ENCODE measurements at regions not wholly inside any gene's neighbourhood (a gene's known extent, or its start where the extent isn't known, plus 50 kb on each side); places are given as distances from the start of the nearest gene placed in this dataset.
"Not testable (repeated sequence)": the region's sequence is repeated elsewhere in the genome, so short reads cannot be mapped to it uniquely, and the experiment has no call there.

- POLR2A ChIA-PET; H3K9me3 ChIP-seq (replicated peaks; ENCODE audit: control insufficient read depth, insufficient read depth, low read depth, low read length); H3K9me1 ChIP-seq (ENCODE audit: control insufficient read depth, insufficient read depth, low read length); in situ Hi-C loops (cut with MboI); H3K4me3 ChIP-seq; CTCF ChIA-PET (ENCODE audit: low intra/inter-chr PET ratio); H3K79me2 ChIP-seq (ENCODE audit: control insufficient read depth, insufficient read depth, low read length); H4K20me1 ChIP-seq (replicated peaks; ENCODE audit: control insufficient read depth, insufficient read depth, low read length); H3K27me3 ChIP-seq (ENCODE audit: control insufficient read depth in 2 of 2, insufficient read depth in 2 of 2, low read length in 2 of 2); H3K9ac ChIP-seq (ENCODE audit: insufficient read depth in 1 of 2, low read depth in 2 of 2, low read length in 2 of 2); BruUV-seq (replicated peaks); H3K36me3 ChIP-seq (ENCODE audit: control insufficient read depth, insufficient read depth, low read length); intact Hi-C loops (cut with micrococcal nuclease); TF ChIP-seq NR2C2 (CRISPR knock-in tag; IDR thresholded peaks at IDR 0.05); JUN (CRISPR knock-in tag; IDR thresholded peaks at IDR 0.05; ENCODE audit: borderline replicate concordance); ATF3 (CRISPR knock-in tag; conservative IDR thresholded peaks at IDR 0.05): not testable (repeated sequence)
- DNase-seq (ENCODE audit: extremely low read depth in 1 of 4, low spot score in 3 of 4) (peak; percentile 36 to 65 (median 40)), FAIRE-seq (peak; percentile 100), ATAC-seq (peak; percentile 91)
- Histone ChIP-seq H3K4me1 (replicated peaks in 1 of 2; ENCODE audit: control insufficient read depth in 2 of 2, insufficient read depth in 2 of 2, low read length in 2 of 2) (peaks cover 8 to 31% of the 10 kb centered on the region in 2 experiments; a peak in 4 of 5 replicates), H3K4me2 (ENCODE audit: insufficient read depth, low read length) (peak overlapping the region; percentile 38; the same call in 1 of the 2 replicates), H2AFZ (ENCODE audit: low read depth, low read length) (peak overlapping the region; percentile 92), H3K27ac (ENCODE audit: extremely low read depth, low read depth, low read length) (peak overlapping the region; percentile 48; the same call in 1 of the 3 replicates)
- WGBS (ENCODE audit: insufficient coverage, low coverage, missing lambda C conversion rate), result 3% methylated on average over 5 of the region's 7 CpGs
- TF ChIP-seq CXXC5 (CRISPR knock-in tag; IDR thresholded peaks at IDR 0.05) (peak; percentile 49), CREM (IDR thresholded peaks at IDR 0.05; ENCODE audit: low read depth) (peak; percentile 62), DMBX1 (CRISPR knock-in tag; IDR thresholded peaks at IDR 0.05; ENCODE audit: borderline replicate concordance) (0 out of 2 replicates have a peak, but pooled peaks have one; percentile 28), FOSL1 (tag; conservative IDR thresholded peaks at IDR 0.05) (peak; percentile 75), E2F6 (IDR thresholded peaks at IDR 0.05; ENCODE audit: borderline replicate concordance in 1 of 2, extremely low read depth in 1 of 2, insufficient read depth in 1 of 2, insufficient read length in 1 of 2, low read depth in 1 of 2, low read length in 1 of 2, poor library complexity in 1 of 2, severe bottlenecking in 1 of 2) (peak in 1 of 2 experiments; percentile 57), ZNF384 (IDR thresholded peaks at IDR 0.05; ENCODE audit: low read depth, low read length) (0 out of 2 replicates have a peak, but pooled peaks have one; percentile 28), MAFG (tag; conservative IDR thresholded peaks at IDR 0.05) (peak; percentile 68), NR2C2 (tag; IDR thresholded peaks at IDR 0.05) (peak; percentile 19; the same call in 1 of the 2 replicates), NRF1 (conservative IDR thresholded peaks at IDR 0.05 in 1 of 2, IDR thresholded peaks at IDR 0.05 in 1 of 2) (peak; percentile 69 to 76), L3MBTL2 (IDR thresholded peaks at IDR 0.05) (peak; percentile 61; the same call in 1 of the 2 replicates), JUN (IDR thresholded peaks at IDR 0.05; ENCODE audit: borderline replicate concordance, low read depth, low read length) (0 out of 2 replicates have a peak, but pooled peaks have one; percentile 53), NFE2 (IDR thresholded peaks at IDR 0.05; ENCODE audit: low read depth) (peak; percentile 73), ZNF316 (IDR thresholded peaks at IDR 0.05) (peak; percentile 64), ATF7 (IDR thresholded peaks at IDR 0.05) (0 out of 2 replicates have a peak, but pooled peaks have one; percentile 32), ARID1B (IDR thresholded peaks at IDR 0.05) (0 out of 2 replicates have a peak, but pooled peaks have one; percentile 13), ATF3 (IDR thresholded peaks at IDR 0.05) (peak; percentile 86)
Observed at GRCh38 chr12:131268123-131268522, 314.4 kb downstream of the ADGRD1 start.
